ENCODE measurements at regions not wholly inside any gene's neighbourhood (a gene's known extent, or its start where the extent isn't known, plus 50 kb on each side); places are given as distances from the start of the nearest gene placed in this dataset.

DNA sequence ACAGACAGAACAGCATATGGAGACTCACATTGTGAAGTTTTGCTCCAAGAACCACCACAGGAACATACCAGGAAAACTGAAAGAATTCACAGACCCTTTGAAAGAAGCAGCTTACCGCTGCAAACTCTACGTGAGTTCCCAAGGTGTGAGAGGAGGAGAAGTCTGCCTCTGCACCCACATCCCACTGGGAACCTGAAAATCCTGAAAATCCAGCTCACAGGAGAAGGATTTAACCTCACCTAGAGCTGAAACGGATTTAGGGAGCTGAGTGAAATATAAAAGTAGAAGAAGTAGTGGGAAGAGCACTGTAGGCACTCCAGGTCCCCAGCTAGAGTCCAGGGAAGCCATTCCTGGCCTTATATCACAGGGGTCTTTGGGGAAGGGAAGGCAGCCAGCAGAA, 80.0 kb downstream of the FHIP1A start:
- Histone ChIP-seq H3K4me1 (replicated peaks in 1 of 2; ENCODE audit: control insufficient read depth in 2 of 2, insufficient read depth in 2 of 2, low read length in 2 of 2) (no peaks in the 10 kb centered on the region), H3K36me3 (ENCODE audit: control insufficient read depth, insufficient read depth, low read length) (no peaks in the 10 kb centered on the region), H2AFZ (ENCODE audit: low read depth, low read length) (no peak overlapping the region), H3K27ac (ENCODE audit: extremely low read depth, low read depth, low read length) (no peak overlapping the region), H3K4me2 (ENCODE audit: insufficient read depth, low read length) (no peak overlapping the region), H3K9me3 (replicated peaks; ENCODE audit: control insufficient read depth, insufficient read depth, low read depth, low read length) (no peaks in the 10 kb centered on the region), H3K4me3 (no peak overlapping the region), H3K9ac (ENCODE audit: insufficient read depth in 1 of 2, low read depth in 2 of 2, low read length in 2 of 2) (no peak overlapping the region), H3K27me3 (ENCODE audit: control insufficient read depth in 2 of 2, insufficient read depth in 2 of 2, low read length in 2 of 2) (no peaks in the 10 kb centered on the region; a peak in 1 of 5 replicates), H3K79me2 (ENCODE audit: control insufficient read depth, insufficient read depth, low read length) (no peaks in the 10 kb centered on the region), H4K20me1 (replicated peaks; ENCODE audit: control insufficient read depth, insufficient read depth, low read length) (no peaks in the 10 kb centered on the region), H3K9me1 (ENCODE audit: control insufficient read depth, insufficient read depth, low read length) (no peaks in the 10 kb centered on the region)
- no TSS peak for BruUV-seq (replicated peaks)
- DNase-seq (ENCODE audit: extremely low read depth in 1 of 4, low spot score in 3 of 4), result no peak
- CTCF ChIA-PET (ENCODE audit: low intra/inter-chr PET ratio), result no interaction called here
- no peak for ATAC-seq
- 0% methylated on average over 3 of the region's 3 CpGs for WGBS (ENCODE audit: insufficient coverage, low coverage, missing lambda C conversion rate)
- POLR2A ChIA-PET, result no interaction called here
- intact Hi-C loops (cut with micrococcal nuclease), result no loop called here
- no peak for FAIRE-seq
- in situ Hi-C loops (cut with MboI), result no loop called here
- TF ChIP-seq KLF6 (CRISPR knock-in tag; IDR thresholded peaks at IDR 0.05; ENCODE audit: borderline replicate concordance) (no peak), ELF1 (tag; IDR thresholded peaks at IDR 0.05) (no peak), ZBED1 (IDR thresholded peaks at IDR 0.05) (no peak), ZNF76 (CRISPR knock-in tag; IDR thresholded peaks at IDR 0.05; ENCODE audit: borderline replicate concordance) (no peak), PCBP1 (IDR thresholded peaks at IDR 0.05; ENCODE audit: low read depth, low read length, poor library complexity, severe bottlenecking) (no peak), ZNF644 (tag; IDR thresholded peaks at IDR 0.05; ENCODE audit: low read depth) (no peak), POU5F1 (IDR thresholded peaks at IDR 0.05; ENCODE audit: borderline replicate concordance, low read depth, low read length, partially characterized antibody) (no peak), LARP7 (IDR thresholded peaks at IDR 0.05) (no peak), TCFL5 (CRISPR knock-in tag; conservative IDR thresholded peaks at IDR 0.05) (no peak), ZNF134 (CRISPR knock-in tag; conservative IDR thresholded peaks at IDR 0.05) (no peak), MYBL2 (IDR thresholded peaks at IDR 0.05; ENCODE audit: low read depth) (no peak), MYBL2 (CRISPR knock-in tag; IDR thresholded peaks at IDR 0.05; ENCODE audit: borderline replicate concordance) (no peak), TAF15 (IDR thresholded peaks at IDR 0.05; ENCODE audit: low read depth, low read length) (no peak), HDAC8 (tag; IDR thresholded peaks at IDR 0.05) (no peak)
- TF ChIP-seq, protein P1, sequence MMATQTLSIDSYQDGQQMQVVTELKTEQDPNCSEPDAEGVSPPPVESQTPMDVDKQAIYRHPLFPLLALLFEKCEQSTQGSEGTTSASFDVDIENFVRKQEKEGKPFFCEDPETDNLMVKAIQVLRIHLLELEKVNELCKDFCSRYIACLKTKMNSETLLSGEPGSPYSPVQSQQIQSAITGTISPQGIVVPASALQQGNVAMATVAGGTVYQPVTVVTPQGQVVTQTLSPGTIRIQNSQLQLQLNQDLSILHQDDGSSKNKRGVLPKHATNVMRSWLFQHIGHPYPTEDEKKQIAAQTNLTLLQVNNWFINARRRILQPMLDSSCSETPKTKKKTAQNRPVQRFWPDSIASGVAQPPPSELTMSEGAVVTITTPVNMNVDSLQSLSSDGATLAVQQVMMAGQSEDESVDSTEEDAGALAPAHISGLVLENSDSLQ (IDR thresholded peaks at IDR 0.05), result no peak
- TF ChIP-seq, protein P2, sequence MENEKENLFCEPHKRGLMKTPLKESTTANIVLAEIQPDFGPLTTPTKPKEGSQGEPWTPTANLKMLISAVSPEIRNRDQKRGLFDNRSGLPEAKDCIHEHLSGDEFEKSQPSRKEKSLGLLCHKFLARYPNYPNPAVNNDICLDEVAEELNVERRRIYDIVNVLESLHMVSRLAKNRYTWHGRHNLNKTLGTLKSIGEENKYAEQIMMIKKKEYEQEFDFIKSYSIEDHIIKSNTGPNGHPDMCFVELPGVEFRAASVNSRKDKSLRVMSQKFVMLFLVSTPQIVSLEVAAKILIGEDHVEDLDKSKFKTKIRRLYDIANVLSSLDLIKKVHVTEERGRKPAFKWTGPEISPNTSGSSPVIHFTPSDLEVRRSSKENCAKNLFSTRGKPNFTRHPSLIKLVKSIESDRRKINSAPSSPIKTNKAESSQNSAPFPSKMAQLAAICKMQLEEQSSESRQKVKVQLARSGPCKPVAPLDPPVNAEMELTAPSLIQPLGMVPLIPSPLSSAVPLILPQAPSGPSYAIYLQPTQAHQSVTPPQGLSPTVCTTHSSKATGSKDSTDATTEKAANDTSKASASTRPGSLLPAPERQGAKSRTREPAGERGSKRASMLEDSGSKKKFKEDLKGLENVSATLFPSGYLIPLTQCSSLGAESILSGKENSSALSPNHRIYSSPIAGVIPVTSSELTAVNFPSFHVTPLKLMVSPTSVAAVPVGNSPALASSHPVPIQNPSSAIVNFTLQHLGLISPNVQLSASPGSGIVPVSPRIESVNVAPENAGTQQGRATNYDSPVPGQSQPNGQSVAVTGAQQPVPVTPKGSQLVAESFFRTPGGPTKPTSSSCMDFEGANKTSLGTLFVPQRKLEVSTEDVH (IDR thresholded peaks at IDR 0.05; ENCODE audit: low read depth, partially characterized antibody), result no peak
- TF ChIP-seq, protein P3, sequence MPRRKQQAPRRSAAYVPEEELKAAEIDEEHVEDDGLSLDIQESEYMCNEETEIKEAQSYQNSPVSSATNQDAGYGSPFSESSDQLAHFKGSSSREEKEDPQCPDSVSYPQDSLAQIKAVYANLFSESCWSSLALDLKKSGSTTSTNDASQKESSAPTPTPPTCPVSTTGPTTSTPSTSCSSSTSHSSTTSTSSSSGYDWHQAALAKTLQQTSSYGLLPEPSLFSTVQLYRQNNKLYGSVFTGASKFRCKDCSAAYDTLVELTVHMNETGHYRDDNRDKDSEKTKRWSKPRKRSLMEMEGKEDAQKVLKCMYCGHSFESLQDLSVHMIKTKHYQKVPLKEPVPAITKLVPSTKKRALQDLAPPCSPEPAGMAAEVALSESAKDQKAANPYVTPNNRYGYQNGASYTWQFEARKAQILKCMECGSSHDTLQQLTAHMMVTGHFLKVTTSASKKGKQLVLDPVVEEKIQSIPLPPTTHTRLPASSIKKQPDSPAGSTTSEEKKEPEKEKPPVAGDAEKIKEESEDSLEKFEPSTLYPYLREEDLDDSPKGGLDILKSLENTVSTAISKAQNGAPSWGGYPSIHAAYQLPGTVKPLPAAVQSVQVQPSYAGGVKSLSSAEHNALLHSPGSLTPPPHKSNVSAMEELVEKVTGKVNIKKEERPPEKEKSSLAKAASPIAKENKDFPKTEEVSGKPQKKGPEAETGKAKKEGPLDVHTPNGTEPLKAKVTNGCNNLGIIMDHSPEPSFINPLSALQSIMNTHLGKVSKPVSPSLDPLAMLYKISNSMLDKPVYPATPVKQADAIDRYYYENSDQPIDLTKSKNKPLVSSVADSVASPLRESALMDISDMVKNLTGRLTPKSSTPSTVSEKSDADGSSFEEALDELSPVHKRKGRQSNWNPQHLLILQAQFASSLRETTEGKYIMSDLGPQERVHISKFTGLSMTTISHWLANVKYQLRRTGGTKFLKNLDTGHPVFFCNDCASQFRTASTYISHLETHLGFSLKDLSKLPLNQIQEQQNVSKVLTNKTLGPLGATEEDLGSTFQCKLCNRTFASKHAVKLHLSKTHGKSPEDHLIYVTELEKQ (CRISPR knock-in tag; IDR thresholded peaks at IDR 0.05), result no peak
